Vagina (tissue), 2 donors: ENCODE measurements at regions not wholly inside any gene's neighbourhood (a gene's known extent, or its start where the extent isn't known, plus 50 kb on each side); places are given as distances from the start of the nearest gene placed in this dataset.

Experiments
- CTCF ChIP-seq, 3 experiments: fragments of 450-650 bp in 2 of 3; fragments of 200-600 bp in 1 of 3; sonication (generic) in 1 of 3; IDR thresholded peaks; one replicate each; pipeline ENCODE4 v1.5.1; 2017 to 2019; ENCODE audit warnings: antibody characterized with exemption in 3 of 3, mild to moderate bottlenecking in 2 of 3, moderate library complexity in 2 of 3
- POLR2A ChIP-seq, 2 donors: fragments of 450-650 bp; IDR thresholded peaks; one replicate each; pipeline ENCODE4 v1.6.1; 2017; ENCODE audit warnings: antibody characterized with exemption in 2 of 2, mild to moderate bottlenecking in 2 of 2, moderate library complexity in 2 of 2

GRCh38 chr12:95418142-95418541 is 55.8 kb upstream of the METAP2 start:
- TF ChIP-seq CTCF (IDR thresholded peaks at IDR 0.05): no peak
- no peak for TF ChIP-seq POLR2A (IDR thresholded peaks at IDR 0.05)
